ENCODE measurements at regions not wholly inside any gene's neighbourhood (a gene's known extent, or its start where the extent isn't known, plus 50 kb on each side); places are given as distances from the start of the nearest gene placed in this dataset.

DNA sequence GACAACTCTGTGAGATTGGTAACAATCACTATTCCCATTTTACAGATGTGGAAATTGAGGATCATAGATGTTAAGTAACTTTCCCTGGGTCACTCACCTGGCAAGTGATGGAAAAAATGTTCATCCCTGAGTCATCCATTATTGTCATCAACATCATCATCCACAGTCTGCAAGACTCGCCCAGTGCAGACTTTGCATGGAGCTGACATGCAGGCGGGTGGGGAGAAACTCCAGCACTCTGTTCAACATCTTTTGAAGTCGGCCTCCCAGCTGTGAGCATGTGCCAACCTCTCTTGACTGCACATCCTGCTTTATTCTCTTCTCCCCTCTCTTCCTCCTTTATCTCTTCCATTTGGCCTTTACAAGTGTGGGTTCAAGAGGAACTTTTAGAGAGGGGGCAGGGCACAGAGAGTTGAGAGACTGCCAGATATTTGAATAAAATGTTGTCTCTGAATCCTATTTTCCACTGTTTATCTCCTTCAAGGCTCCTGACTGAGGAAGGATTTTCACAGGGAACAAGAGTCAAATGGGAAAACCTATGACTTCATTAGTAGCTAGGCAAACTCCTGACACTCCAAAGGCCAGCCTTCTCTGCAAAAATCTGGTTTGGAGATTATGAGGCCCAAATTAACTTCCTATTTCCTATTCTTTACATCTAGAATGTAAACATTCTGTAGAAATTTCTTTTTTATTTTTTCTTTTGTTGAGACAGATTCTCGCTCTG lies 283.7 kb upstream of the PODXL start:
- CTCF ChIA-PET = interaction anchor here (0.8 kb wide), 1 partner anchor 20 kb away, joined by 3 read pairs; no protein-coding TSS in a partner anchor
- WGBS (ENCODE audit: missing lambda C conversion rate) = 42% methylated on average over 4 of the region's 4 CpGs
- no peak for ATAC-seq
- POLR2A ChIA-PET = no interaction called here
- H3K27ac ChIP-seq = no peak overlapping the region
- TF ChIP-seq, protein P1, sequence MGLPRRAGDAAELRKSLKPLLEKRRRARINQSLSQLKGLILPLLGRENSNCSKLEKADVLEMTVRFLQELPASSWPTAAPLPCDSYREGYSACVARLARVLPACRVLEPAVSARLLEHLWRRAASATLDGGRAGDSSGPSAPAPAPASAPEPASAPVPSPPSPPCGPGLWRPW (IDR thresholded peaks at IDR 0.05) = no peak
- peak; percentile 55; the same call in 1 of the 2 replicates for TF ChIP-seq RFX5 (IDR thresholded peaks at IDR 0.05)
- no peak overlapping the region for H3K4me2 ChIP-seq
- FAIRE-seq = no peak
- no peaks in the 10 kb centered on the region for H3K9me3 ChIP-seq
- H3K4me3 ChIP-seq = no peak overlapping the region
- H3K4me1 ChIP-seq = peaks cover 17% of the 10 kb centered on the region; the same call in 2 of the 3 replicates
- DNase-seq (ENCODE audit: low read depth in 1 of 2, low spot score in 1 of 2) = no peak

- TF ChIP-seq NPAS2 (CRISPR knock-in tag; IDR thresholded peaks at IDR 0.05; ENCODE audit: borderline replicate concordance) (no peak), HOXA7 (CRISPR knock-in tag; IDR thresholded peaks at IDR 0.05) (no peak), USF2 (IDR thresholded peaks at IDR 0.05) (no peak), ZNF302 (CRISPR knock-in tag; IDR thresholded peaks at IDR 0.05) (no peak), RCOR1 (IDR thresholded peaks at IDR 0.05; ENCODE audit: low read depth, low read length) (no peak), CEBPB (IDR thresholded peaks at IDR 0.05) (no peak), E2F6 (IDR thresholded peaks at IDR 0.05; ENCODE audit: borderline replicate concordance, low read depth) (no peak), EHMT2 (IDR thresholded peaks at IDR 0.05; ENCODE audit: low read depth) (no peak), PHF8 (IDR thresholded peaks at IDR 0.05; ENCODE audit: borderline replicate concordance, low read depth) (no peak), RFX5 (IDR thresholded peaks at IDR 0.05) (no peak)
- CTCF ChIA-PET = interaction anchor here (1.2 to 1.9 kb wide), 2 partner anchors 9 to 22 kb away, joined by 3 to 10 read pairs; no protein-coding TSS in a partner anchor
Measured at GRCh38 chr7:131836733-131837132, 280.3 kb upstream of the PODXL start.

GRCh38 chr7:131835141-131835540 lies 278.7 kb upstream of the PODXL start:
- TF ChIP-seq E2F6 (IDR thresholded peaks at IDR 0.05; ENCODE audit: borderline replicate concordance, low read depth) = no peak
- no peak overlapping the region for H3K27ac ChIP-seq
- ChIA-PET CTCF (interaction anchor here (0.7 to 1.9 kb wide), 6 partner anchors 10 to 110 kb away, joined by 3 to 10 read pairs (median 3); no protein-coding TSS in a partner anchor), POLR2A (no interaction called here)
- no peaks in the 10 kb centered on the region for H3K9me3 ChIP-seq
- H3K4me2 ChIP-seq = no peak overlapping the region
- no peak for ATAC-seq
- H3K4me3 ChIP-seq = no peak overlapping the region
- no peak for DNase-seq (ENCODE audit: low read depth in 1 of 2, low spot score in 1 of 2)
- H3K4me1 ChIP-seq = no peaks in the 10 kb centered on the region
- FAIRE-seq = no peak
- 48% methylated on average over 3 of the region's 3 CpGs for WGBS (ENCODE audit: missing lambda C conversion rate)

More at GRCh38 chr7:131836733-131837132, 280.3 kb upstream of the PODXL start:
- H3K9me3 ChIP-seq = no peaks in the 10 kb centered on the region
- POLR2A ChIA-PET = no interaction called here
- H3K4me1 ChIP-seq = no peaks in the 10 kb centered on the region
- H3K27ac ChIP-seq = no peak overlapping the region
- no peak overlapping the region for H3K4me2 ChIP-seq
- H3K4me3 ChIP-seq = no peak overlapping the region
- 36% methylated on average over 2 of the region's 2 CpGs for WGBS (ENCODE audit: missing lambda C conversion rate)
- FAIRE-seq = no peak
- no peak for DNase-seq (ENCODE audit: low read depth in 1 of 2, low spot score in 1 of 2)
- peak in 1 of 2 experiments; percentile 54; a peak in 1 of 6 replicates for ATAC-seq

GRCh38 chr7:131830681-131831080 lies 274.3 kb upstream of the PODXL start:
- no peak for TF ChIP-seq EHMT2 (IDR thresholded peaks at IDR 0.05; ENCODE audit: low read depth)
- TF ChIP-seq E2F6 (IDR thresholded peaks at IDR 0.05; ENCODE audit: borderline replicate concordance, low read depth) = no peak
- TF ChIP-seq NFE2L2 (conservative IDR thresholded peaks at IDR 0.05; ENCODE audit: low read length) = no peak
- no peak for TF ChIP-seq MYC (IDR thresholded peaks at IDR 0.05; ENCODE audit: borderline replicate concordance, low read length)
- TF ChIP-seq, protein P1 (IDR thresholded peaks at IDR 0.05) = no peak
- no peak for TF ChIP-seq CBX2 (IDR thresholded peaks at IDR 0.05; ENCODE audit: borderline replicate concordance, low read depth)
- no peak for TF ChIP-seq ZC3H11A (IDR thresholded peaks at IDR 0.05)
- no peak for TF ChIP-seq RCOR1 (IDR thresholded peaks at IDR 0.05; ENCODE audit: low read depth, low read length)
- TF ChIP-seq EHF (CRISPR knock-in tag; IDR thresholded peaks at IDR 0.05) = no peak
- TF ChIP-seq HDAC2 (IDR thresholded peaks at IDR 0.05) = no peak
- FAIRE-seq = no peak

More at GRCh38 chr7:131830681-131831080, 274.3 kb upstream of the PODXL start:
- Histone ChIP-seq H3K4me1 (peaks cover 5% of the 10 kb centered on the region; the same call in 1 of the 3 replicates), H3K27ac (no peak overlapping the region), H3K4me3 (no peak overlapping the region), H3K9me3 (no peaks in the 10 kb centered on the region), H3K4me2 (no peak overlapping the region)
- POLR2A ChIA-PET = no interaction called here
- CTCF ChIA-PET = interaction anchor here (1.5 to 2.1 kb wide), 2 partner anchors 29 to 115 kb away, joined by 3 to 6 read pairs; no protein-coding TSS in a partner anchor
- ATAC-seq = no peak
- no peak for DNase-seq (ENCODE audit: low read depth in 1 of 2, low spot score in 1 of 2)
- 74% methylated on average over 11 of the region's 11 CpGs for WGBS (ENCODE audit: missing lambda C conversion rate)

Measured in A549 (cell line).